Embryonic facial prominence (tissue), 1 donor: ENCODE measurements at regions not wholly inside any gene's neighbourhood (a gene's known extent, or its start where the extent isn't known, plus 50 kb on each side); places are given as distances from the start of the nearest gene placed in this dataset.

Experiments
- DNase-seq: peaks from one replicate; pipeline ENCODE4 v3.0.0-alpha.2; 2016; ENCODE audit errors: extremely low spot score

- no peak for DNase-seq
Observed at GRCh38 chr2:201968476-201968875, 65.2 kb upstream of the FZD7 start.

GRCh38 chr2:201969241-201969937, 64.3 kb upstream of the FZD7 start:
- no peak for DNase-seq

DNA sequence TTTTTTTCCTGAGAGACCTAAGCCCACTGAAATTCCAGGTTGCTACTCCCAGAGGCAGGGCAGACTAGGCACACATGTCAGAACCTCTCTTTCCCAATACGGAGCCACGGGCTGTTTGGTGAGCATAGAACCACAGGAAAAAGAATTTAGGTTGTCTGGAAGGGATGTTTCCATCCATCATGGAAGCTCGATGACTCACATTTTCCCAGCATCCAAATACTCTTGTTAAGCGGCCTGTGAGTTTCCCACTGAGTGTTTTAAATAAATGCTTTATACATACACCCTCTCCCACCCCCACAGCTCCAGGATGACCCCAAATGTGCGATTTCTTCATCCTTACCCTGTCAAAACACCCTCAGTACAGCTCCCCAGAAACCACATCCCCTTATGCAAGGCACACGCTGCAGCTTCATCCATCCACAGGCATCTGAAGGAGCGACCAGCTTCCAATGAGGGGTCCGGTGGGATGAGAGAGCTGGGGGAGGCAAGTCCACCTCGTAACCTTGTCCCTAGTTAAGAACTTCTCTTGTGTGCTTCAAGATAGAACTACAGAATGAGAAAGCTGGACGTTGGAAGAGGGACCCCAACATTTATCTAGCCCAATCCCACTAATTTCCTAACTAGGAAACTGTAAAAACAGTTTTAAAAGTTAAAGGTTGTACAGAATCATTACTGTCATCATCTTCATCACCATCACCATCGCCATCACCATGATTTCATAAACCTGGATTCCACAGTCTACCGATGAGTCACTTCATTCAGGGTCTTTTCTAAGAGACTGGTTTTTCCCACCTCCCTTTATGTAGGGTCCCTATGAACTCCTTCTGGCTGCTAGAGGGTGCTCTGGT, 63.5 kb upstream of the FZD7 start:
- DNase-seq, result no peak

DNA sequence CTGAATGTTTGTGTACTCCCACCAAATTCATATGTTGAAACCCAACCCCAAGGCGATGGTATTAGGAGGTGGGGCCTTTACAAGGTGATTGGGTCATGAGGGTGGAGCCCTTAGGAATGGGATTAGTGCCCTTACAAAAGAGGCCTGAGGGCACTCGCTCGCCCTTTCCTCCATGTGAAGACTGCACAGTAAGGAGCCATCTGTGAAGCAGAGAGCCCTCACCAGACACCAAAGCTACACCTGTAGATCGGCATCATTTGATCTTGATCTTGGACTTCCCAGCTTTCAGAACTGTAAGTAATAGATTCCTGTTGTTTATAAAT, 62.9 kb upstream of the FZD7 start:
- no peak for DNase-seq

- no peak for DNase-seq
Observed at GRCh38 chr2:201971531-201972228, 62.0 kb upstream of the FZD7 start.

- DNase-seq, result no peak
Observed at GRCh38 chr2:201972621-201973255, 60.9 kb upstream of the FZD7 start.

GRCh38 chr2:201973305-201973928, 60.2 kb upstream of the FZD7 start:
- DNase-seq, result no peak

DNA sequence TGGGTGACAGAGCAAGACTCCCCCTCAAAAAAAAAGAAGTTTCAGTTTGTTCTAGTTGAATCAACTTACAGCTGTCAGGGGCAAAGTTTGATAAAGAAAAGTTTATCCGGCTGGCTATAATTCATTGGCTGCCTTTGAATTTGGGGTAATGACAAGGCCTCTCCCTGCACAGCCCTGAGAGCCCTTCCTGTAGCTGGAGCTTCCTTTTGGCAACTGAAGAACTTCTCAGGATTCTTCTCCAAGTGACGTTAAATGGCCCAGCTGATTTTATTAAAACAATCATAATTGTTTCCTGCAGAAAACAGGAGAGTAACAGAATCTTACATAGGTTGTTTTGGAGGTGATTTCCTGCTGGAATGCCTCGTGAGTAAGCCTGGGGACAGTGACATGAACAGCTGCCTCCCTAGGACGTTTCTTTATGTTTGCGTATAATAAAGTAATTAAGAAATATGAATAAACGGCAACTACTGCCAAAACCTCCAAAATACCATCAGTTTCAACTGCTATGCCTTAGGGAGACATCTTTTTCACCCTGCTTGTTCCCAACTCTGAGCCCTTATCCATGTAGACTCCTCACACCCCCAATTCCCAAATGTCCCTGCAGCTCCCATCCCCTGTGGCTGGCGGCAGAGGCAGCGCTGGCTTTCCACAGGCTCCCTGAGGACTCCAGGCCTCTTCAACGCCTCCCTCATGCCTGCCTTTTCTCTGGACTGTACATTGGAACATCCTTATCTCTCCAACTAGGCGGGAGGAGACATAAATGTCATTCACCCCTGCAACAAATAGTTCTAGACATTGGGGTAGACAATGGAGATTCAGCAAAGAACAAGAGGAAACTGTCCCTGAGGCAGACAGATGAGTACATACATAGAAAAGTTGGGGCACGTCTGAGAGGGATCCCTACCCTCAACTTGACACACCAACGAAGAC, 59.2 kb upstream of the FZD7 start:
- no peak for DNase-seq

DNA sequence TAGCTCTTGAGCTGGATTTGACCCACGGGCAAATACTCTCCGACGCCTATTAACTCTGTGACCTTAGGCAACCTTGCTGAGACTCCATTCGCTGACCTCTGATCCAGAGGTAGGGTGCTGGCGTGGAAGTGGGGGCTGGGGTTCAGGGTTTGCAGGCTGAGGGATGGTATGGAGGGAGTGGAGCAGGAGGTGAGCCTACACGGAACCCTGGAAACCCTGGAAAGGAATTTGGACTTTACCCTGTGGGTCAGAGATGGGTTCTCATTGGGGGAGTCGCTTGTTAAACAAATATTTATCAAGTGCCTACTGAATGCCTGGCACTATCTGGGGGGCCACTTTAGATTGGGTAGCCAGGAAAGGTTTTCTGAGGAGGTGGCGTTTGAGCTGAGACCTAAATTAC, 58.2 kb upstream of the FZD7 start:
- no peak for DNase-seq

DNA sequence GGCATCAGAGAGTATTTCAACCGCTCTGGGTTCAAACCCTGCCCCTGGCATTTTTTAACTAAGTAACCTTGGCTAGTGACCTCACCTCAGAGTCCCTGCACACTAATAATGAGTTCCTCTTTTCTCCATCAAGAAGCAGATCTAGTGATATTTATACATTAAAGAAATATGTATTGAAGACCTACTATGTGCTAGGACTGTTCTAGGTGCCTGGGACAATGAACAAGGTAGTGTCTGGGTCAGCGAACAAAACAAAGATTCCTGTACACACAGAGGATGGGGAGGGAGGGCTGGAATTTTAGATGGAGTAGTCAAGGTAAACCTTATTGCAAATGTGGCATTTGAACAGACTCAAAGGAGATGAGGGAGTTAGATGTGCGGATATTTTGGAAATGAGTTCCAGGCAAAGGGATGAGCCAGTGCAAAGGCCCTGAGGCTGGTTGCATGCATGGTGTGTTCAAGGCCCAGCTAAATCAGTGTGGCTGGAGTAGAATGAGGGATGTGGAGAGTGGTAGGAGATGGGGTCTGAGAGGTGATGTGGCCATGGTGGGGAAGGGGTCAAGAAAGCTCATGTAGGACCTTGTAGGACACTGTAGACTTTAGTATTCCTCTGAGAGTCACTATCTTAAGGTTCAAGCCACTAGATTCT, 57.6 kb upstream of the FZD7 start:
- no peak for DNase-seq

GRCh38 chr2:201977651-201978050, 56.0 kb upstream of the FZD7 start:
- DNase-seq, result no peak

DNA sequence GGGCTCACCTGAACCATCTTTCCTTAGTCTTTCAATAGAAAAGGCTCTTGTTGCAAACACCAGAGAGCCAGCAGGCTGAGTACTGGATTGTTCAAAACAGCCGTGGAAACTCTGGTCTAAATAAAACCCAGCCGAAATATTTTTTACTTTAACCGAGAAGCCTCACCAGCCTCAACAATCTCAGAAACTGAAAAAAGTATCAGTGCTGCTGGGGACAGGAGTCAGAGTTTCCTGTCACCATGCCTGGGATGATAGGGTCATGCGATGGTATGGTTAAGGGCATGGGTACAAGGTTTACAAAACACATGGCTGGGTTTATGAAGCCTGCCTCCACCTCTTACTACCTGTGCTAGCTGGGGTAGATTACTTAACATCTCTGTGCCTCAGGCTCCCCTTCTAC, 55.3 kb upstream of the FZD7 start:
- DNase-seq, result no peak

DNA sequence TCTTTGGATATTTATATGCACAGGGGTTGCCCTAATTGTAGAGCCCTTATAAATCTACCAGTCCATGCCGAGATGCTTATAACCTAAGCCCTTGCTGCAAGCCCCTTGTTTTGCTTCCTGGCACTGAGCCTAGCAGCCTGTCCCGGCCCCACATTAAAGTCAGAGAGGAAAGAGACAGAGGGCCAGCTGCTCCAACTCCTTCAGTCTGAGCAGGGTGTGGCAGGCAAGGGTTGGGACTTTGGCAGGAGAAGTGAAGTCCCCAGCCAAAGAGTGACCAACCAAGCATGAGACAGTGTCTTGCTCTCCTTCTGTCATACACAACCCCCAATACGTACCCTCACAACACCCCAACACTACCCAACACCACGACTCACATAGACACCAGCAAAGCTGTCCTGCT, 54.7 kb upstream of the FZD7 start:
- DNase-seq, result no peak

- no peak for DNase-seq
Observed at GRCh38 chr2:201980389-201980821, 53.2 kb upstream of the FZD7 start.

DNA sequence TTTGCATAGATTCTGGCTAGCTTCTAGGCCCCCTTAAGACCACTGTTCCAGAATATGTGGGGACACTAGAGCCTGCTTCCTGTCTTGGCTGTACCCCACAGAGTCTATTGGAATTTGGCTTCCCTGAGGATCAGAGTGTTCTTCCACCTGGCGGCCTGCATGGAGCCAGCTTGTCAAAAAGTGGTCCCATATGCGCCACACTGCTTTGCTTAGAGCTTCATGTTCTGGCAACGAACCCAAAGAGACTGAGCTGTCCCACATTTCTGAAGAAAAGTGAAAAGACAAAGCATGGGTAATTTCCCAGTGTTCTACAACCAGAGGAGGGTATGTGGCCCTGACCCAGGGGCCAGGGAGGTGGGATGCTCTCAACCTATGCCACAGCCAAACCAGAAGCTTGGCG, 52.7 kb upstream of the FZD7 start:
- DNase-seq, result no peak

DNA sequence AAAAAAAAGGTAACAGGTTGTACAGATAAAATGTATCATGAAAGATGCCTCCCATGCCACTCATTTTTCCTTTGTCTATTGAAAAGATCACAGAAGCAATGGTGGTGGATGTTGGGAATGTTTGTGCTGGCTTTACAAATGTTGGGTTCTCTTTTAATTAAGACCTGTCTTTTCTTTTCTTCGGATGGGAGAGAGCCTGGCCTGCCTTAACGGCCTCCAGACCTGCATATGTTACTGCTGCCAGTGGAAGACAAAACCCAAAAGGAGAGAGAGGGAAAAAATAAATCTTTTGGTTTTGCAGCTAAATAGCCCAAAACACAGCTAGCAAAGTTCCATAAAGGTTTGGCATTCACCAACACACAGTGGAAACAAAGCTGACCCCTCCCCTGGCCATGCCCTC, 50.5 kb upstream of the FZD7 start:
- DNase-seq, result no peak

DNA sequence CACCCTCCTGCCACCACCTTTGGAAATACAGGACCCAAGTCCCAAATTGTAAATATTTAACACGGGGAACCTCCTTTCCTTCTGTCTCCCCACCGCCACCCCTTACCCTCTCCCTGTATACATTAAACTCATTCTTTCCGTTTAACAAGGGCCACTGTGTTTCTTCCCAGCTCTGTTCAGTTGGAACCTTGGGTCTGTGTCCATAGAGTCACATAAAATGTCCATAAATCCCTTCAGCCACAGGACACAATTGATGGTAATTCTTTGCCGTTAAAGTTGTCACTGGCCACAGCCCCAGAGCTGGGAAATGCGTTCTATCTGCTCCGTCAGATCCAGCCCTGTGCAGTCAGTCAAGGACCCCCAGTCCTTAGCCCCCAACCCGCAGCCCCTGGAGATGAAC, 49.9 kb upstream of the FZD7 start:
- DNase-seq, result no peak
